H1 (cell line): ENCODE measurements at regions not wholly inside any gene's neighbourhood (a gene's known extent, or its start where the extent isn't known, plus 50 kb on each side); places are given as distances from the start of the nearest gene placed in this dataset.

ENCODE experiments used
- CTCF ChIA-PET: fragments of 300-600 bp; sonication (Branson Sonifier 250); formaldehyde crosslinking; loops from one replicate; lab custom pipeline; 2021; ENCODE audit not compliant: partially characterized antibody; lab: Charles Lee
- POLR2A ChIA-PET: fragments of 300-600 bp; sonication (Branson Sonifier 250); formaldehyde crosslinking; loops from one replicate; lab custom pipeline; 2021; ENCODE audit warnings: inconsistent platforms; ENCODE audit not compliant: partially characterized antibody; lab: Charles Lee
- DNase-seq, 2 experiments: peaks; one replicate each; pipeline versions ENCODE4 v3.0.0 to v3.0.0-alpha.2; 2010 to 2022; ENCODE audit warnings: low spot score in 2 of 2, low read depth in 1 of 2, mixed read lengths in 1 of 2
- FAIRE-seq: peaks from 2 replicates; lab custom pipeline; 2011; peaks lifted over from hg19 to GRCh38; lab: Jason Lieb, UNC
- H2AFZ ChIP-seq: 2 replicates; pipeline ENCODE4 v1.8.1; 2012; ENCODE audit warnings: low read length, inconsistent platforms
- H2AK5ac ChIP-seq: 2 replicates; pipeline ENCODE4 v1.6.1; 2013; ENCODE audit warnings: low read depth, low read length
- H2BK120ac ChIP-seq: replicated peaks from 2 replicates; pipeline ENCODE3; 2013; ENCODE audit warnings: low read depth, low read length, inconsistent platforms
- H2BK12ac ChIP-seq: 2 replicates; pipeline ENCODE4 v1.6.1; 2013; ENCODE audit warnings: low read depth, low read length
- H2BK15ac ChIP-seq: 2 replicates; pipeline ENCODE4 v1.6.1; 2013; ENCODE audit warnings: low read length
- H2BK20ac ChIP-seq: 2 replicates; pipeline ENCODE4 v1.6.1; 2013; ENCODE audit warnings: low read length
- H2BK5ac ChIP-seq: 2 replicates; pipeline ENCODE4 v1.6.1; 2013; ENCODE audit warnings: low read depth, low read length
- H3K14ac ChIP-seq: 2 replicates; pipeline ENCODE4 v1.6.1; 2013; ENCODE audit warnings: inconsistent platforms; ENCODE audit not compliant: insufficient read length
- H3K18ac ChIP-seq: 2 replicates; pipeline ENCODE4 v1.6.1; 2013; ENCODE audit warnings: low read length; ENCODE audit errors: extremely low read depth
- H3K23ac ChIP-seq: 2 replicates; pipeline ENCODE4 v1.6.1; 2013; ENCODE audit warnings: inconsistent platforms; ENCODE audit not compliant: insufficient read length
- H3K23me2 ChIP-seq: 2 replicates; pipeline ENCODE4 v1.6.1; 2013; ENCODE audit warnings: low read depth, low read length
- H3K27ac ChIP-seq: 2 replicates; pipeline ENCODE4 v1.6.1; 2011; ENCODE audit warnings: low read depth, low read length, inconsistent platforms
- H3K27me3 ChIP-seq, 4 experiments: replicated peaks in 1 of 4; 1 replicate in 1 of 4; 2 replicates in 3 of 4; pipeline versions ENCODE4 v1.6.1 to v1.8.1; 2011 to 2013; ENCODE audit warnings: low read length in 3 of 4, mild to moderate bottlenecking in 3 of 4, inconsistent platforms in 2 of 4, mixed read lengths in 2 of 4, moderate library complexity in 1 of 4; ENCODE audit not compliant: control insufficient read depth in 3 of 4, insufficient read depth in 3 of 4; ENCODE audit errors: extremely low read depth in 1 of 4
- H3K36me3 ChIP-seq, 4 experiments: 2 replicates each; pipeline versions ENCODE4 v1.6.1 to v1.8.1; 2011 to 2013; ENCODE audit warnings: mild to moderate bottlenecking in 4 of 4, low read length in 3 of 4, moderate library complexity in 2 of 4, control low read depth in 1 of 4, inconsistent platforms in 1 of 4; ENCODE audit not compliant: insufficient read depth in 4 of 4, control insufficient read depth in 2 of 4
- H3K4ac ChIP-seq: replicated peaks from 2 replicates; pipeline ENCODE3; 2013; ENCODE audit warnings: low read length, low read depth, mixed read lengths, inconsistent platforms; ENCODE audit not compliant: insufficient read length
- H3K4me1 ChIP-seq, 4 experiments: replicated peaks in 1 of 4; 1 replicate in 1 of 4; 2 replicates in 3 of 4; pipeline versions ENCODE4 v1.6.1 to v1.8.1; 2011 to 2013; ENCODE audit warnings: low read length in 3 of 4, inconsistent platforms in 2 of 4, mixed read lengths in 1 of 4; ENCODE audit not compliant: insufficient read depth in 4 of 4, control insufficient read depth in 3 of 4
- H3K4me2 ChIP-seq, 2 experiments: 2 replicates each; pipeline versions ENCODE4 v1.6.1 to v1.8.1; 2011 to 2013; ENCODE audit warnings: low read depth in 2 of 2, low read length in 2 of 2, control low read depth in 1 of 2, inconsistent platforms in 1 of 2, mild to moderate bottlenecking in 1 of 2; ENCODE audit not compliant: insufficient read depth in 1 of 2
- H3K4me3 ChIP-seq, 4 experiments: fragments of 200-600, 300-600 bp in 1 of 4; sonication (generic), shearing (Covaris generic), sonication (Bioruptor Twin) in 1 of 4; 2 replicates each; pipeline versions ENCODE4 v1.5.1 to v1.8.1; 2011 to 2016; ENCODE audit warnings: low read length in 4 of 4, low read depth in 3 of 4, control low read depth in 2 of 4, inconsistent platforms in 2 of 4, mild to moderate bottlenecking in 2 of 4, mixed read lengths in 1 of 4, moderate library complexity in 1 of 4; ENCODE audit not compliant: insufficient read depth in 2 of 4; ENCODE audit errors: extremely low read depth in 1 of 4
- H3K56ac ChIP-seq: replicated peaks from 2 replicates; pipeline ENCODE3; 2013; ENCODE audit warnings: low read depth, mild to moderate bottlenecking, mixed read lengths, low read length, inconsistent platforms; ENCODE audit not compliant: insufficient read length
- H3K79me1 ChIP-seq: 2 replicates; pipeline ENCODE4 v1.6.1; 2013; ENCODE audit warnings: low read depth, low read length, control low read depth
- H3K79me2 ChIP-seq, 2 experiments: 2 replicates each; pipeline versions ENCODE4 v1.6.1 to v1.8.1; 2012 to 2013; ENCODE audit warnings: low read length in 2 of 2, mild to moderate bottlenecking in 2 of 2, inconsistent platforms in 1 of 2; ENCODE audit not compliant: insufficient read depth in 2 of 2, control insufficient read depth in 1 of 2
- H3K9ac ChIP-seq, 4 experiments: replicated peaks in 1 of 4; 1 replicate in 1 of 4; 2 replicates in 3 of 4; pipeline versions ENCODE4 v1.6.1 to v1.8.1; 2011 to 2013; ENCODE audit warnings: low read depth in 3 of 4, low read length in 3 of 4, control low read depth in 2 of 4, mild to moderate bottlenecking in 2 of 4, moderate library complexity in 2 of 4, inconsistent platforms in 1 of 4; ENCODE audit errors: extremely low read depth in 1 of 4
- H3K9me3 ChIP-seq, 2 experiments: 2 replicates each; pipeline versions ENCODE4 v1.6.1 to v1.8.1; 2012 to 2013; ENCODE audit warnings: mild to moderate bottlenecking in 2 of 2, moderate library complexity in 2 of 2, control low read depth in 1 of 2, inconsistent platforms in 1 of 2, low read depth in 1 of 2, low read length in 1 of 2, mixed read lengths in 1 of 2; ENCODE audit not compliant: insufficient read depth in 2 of 2
- H4K20me1 ChIP-seq, 2 experiments: replicated peaks in 1 of 2; 2 replicates each; pipeline versions ENCODE3 to v1.8.1; 2011 to 2013; ENCODE audit warnings: inconsistent platforms in 2 of 2, low read length in 2 of 2, mild to moderate bottlenecking in 1 of 2; ENCODE audit not compliant: insufficient read depth in 2 of 2, control insufficient read depth in 1 of 2
- H4K5ac ChIP-seq: 2 replicates; pipeline ENCODE4 v1.6.1; 2013; ENCODE audit warnings: low read length, low read depth, mixed read lengths, inconsistent platforms; ENCODE audit not compliant: insufficient read length
- H4K8ac ChIP-seq: 2 replicates; pipeline ENCODE4 v1.8.0; 2013; ENCODE audit warnings: mild to moderate bottlenecking, moderate library complexity, low read length, inconsistent platforms; ENCODE audit not compliant: insufficient read depth; ENCODE audit errors: extremely low read depth
- H4K91ac ChIP-seq: replicated peaks from 2 replicates; pipeline ENCODE3; 2013; ENCODE audit warnings: low read length, mixed read lengths, inconsistent platforms; ENCODE audit not compliant: insufficient read length
- CTBP2 ChIP-seq: IDR thresholded peaks from 2 replicates; pipeline ENCODE4 v1.7.0; 2011; ENCODE audit warnings: borderline replicate concordance, mild to moderate bottlenecking, moderate library complexity, mixed read lengths, low read length; ENCODE audit not compliant: insufficient read depth, insufficient read length
- EP300 ChIP-seq, 2 experiments: IDR thresholded peaks; 1 replicate in 1 of 2; 2 replicates in 1 of 2; pipeline ENCODE4 v1.6.1; 2011 to 2012; ENCODE audit warnings: low read depth in 2 of 2, low read length in 2 of 2, mild to moderate bottlenecking in 2 of 2, borderline replicate concordance in 1 of 2, inconsistent platforms in 1 of 2, moderate library complexity in 1 of 2
- FOSL1 ChIP-seq: IDR thresholded peaks from 2 replicates; pipeline ENCODE4 v1.6.1; 2011; ENCODE audit warnings: mild to moderate bottlenecking, low read depth, low read length, moderate library complexity; ENCODE audit not compliant: insufficient read depth
- SIX5 ChIP-seq: IDR thresholded peaks from 2 replicates; pipeline ENCODE4 v1.6.1; 2011; ENCODE audit warnings: mild to moderate bottlenecking, low read depth, low read length
- YY1 ChIP-seq: IDR thresholded peaks from 2 replicates; pipeline ENCODE4 v1.6.1; 2011; ENCODE audit warnings: low read depth, mild to moderate bottlenecking, low read length
- WGBS, 2 experiments: shearing (Covaris generic) in 1 of 2; methylation state at CpG; one replicate each; pipeline versions ENCODE4 v1.1.6 to v1.1.7; 2013 to 2015; ENCODE audit warnings: low lambda C conversion rate in 2 of 2, mixed read lengths in 2 of 2, inconsistent platforms in 1 of 2, low coverage in 1 of 2, missing lambda C conversion rate in 1 of 2; ENCODE audit not compliant: insufficient replicate concordance in 2 of 2, insufficient coverage in 1 of 2, insufficient read length in 1 of 2; ENCODE audit errors: extremely low coverage in 1 of 2, missing lambda C conversion rate in 1 of 2; 5-methylcytosine and 5-hydroxymethylcytosine counted together

GRCh38 chr5:92963800-92964199 is 617.2 kb downstream of the NR2F1-AS1 start:
- no peak overlapping the region for H2BK120ac ChIP-seq
- H3K36me3 ChIP-seq: no peaks in the 10 kb centered on the region
- H3K79me1 ChIP-seq: no peaks in the 10 kb centered on the region
- no peak overlapping the region for H3K18ac ChIP-seq
- H3K27me3 ChIP-seq: no peaks in the 10 kb centered on the region
- no peak overlapping the region for H2BK12ac ChIP-seq
- 91% methylated on average over 2 of the region's 2 CpGs; no CpG with 5 or more reads in 1 of the 2 experiments for WGBS, 2 experiments
- DNase-seq (no peak), FAIRE-seq (no peak)
- H4K5ac ChIP-seq: no peak overlapping the region
- no peaks in the 10 kb centered on the region for H3K79me2 ChIP-seq
- H3K56ac ChIP-seq: no peak overlapping the region
- no peak overlapping the region for H2BK5ac ChIP-seq
- ChIA-PET POLR2A (no interaction called here), CTCF (no interaction called here)
- no peak overlapping the region for H3K14ac ChIP-seq
- no peak overlapping the region for H3K9ac ChIP-seq
- H3K27ac ChIP-seq: no peak overlapping the region
- no peaks in the 10 kb centered on the region for H4K20me1 ChIP-seq
- H3K4me1 ChIP-seq: no peaks in the 10 kb centered on the region
- H3K4me3 ChIP-seq: no peak overlapping the region
- H4K8ac ChIP-seq: no peak overlapping the region
- H2BK20ac ChIP-seq: no peak overlapping the region
- no peak overlapping the region for H2AFZ ChIP-seq
- H2BK15ac ChIP-seq: no peak overlapping the region
- no peak overlapping the region for H4K91ac ChIP-seq
- H2AK5ac ChIP-seq: no peak overlapping the region
- H3K9me3 ChIP-seq: no peaks in the 10 kb centered on the region; a peak in 1 of 4 replicates
- H3K4ac ChIP-seq: no peak overlapping the region
- TF ChIP-seq FOSL1 (no peak), SIX5 (no peak), EP300 (IDR thresholded peaks at IDR 0.05; ENCODE audit: borderline replicate concordance in 1 of 2, low read depth in 2 of 2, low read length in 2 of 2) (no peak), YY1 (no peak), CTBP2 (no peak)
- H3K23me2 ChIP-seq: no peaks in the 10 kb centered on the region
- no peak overlapping the region for H3K23ac ChIP-seq
- H3K4me2 ChIP-seq: no peak overlapping the region
